Parathyroid adenoma (tissue), 2 donors: ENCODE measurements at regions not wholly inside any gene's neighbourhood (a gene's known extent, or its start where the extent isn't known, plus 50 kb on each side); places are given as distances from the start of the nearest gene placed in this dataset.

Experiments
- H2AFZ ChIP-seq: fragments of 300-600 bp; sonication (generic); one replicate; pipeline ENCODE4 v1.7.0; 2017; ENCODE audit warnings: antibody characterized with exemption, mild to moderate bottlenecking
- H3K27ac ChIP-seq: fragments of 300-600 bp; sonication (generic); one replicate; pipeline ENCODE4 v1.7.0; 2017
- H3K27me3 ChIP-seq: fragments of 300-600 bp; sonication (generic); one replicate; pipeline ENCODE4 v1.7.0; 2017; ENCODE audit warnings: low read length; ENCODE audit not compliant: control insufficient read depth, insufficient read depth
- H3K36me3 ChIP-seq: fragments of 300-600 bp; sonication (generic); one replicate; pipeline ENCODE4 v1.7.0; 2017; ENCODE audit warnings: low read length; ENCODE audit not compliant: control insufficient read depth, insufficient read depth
- H3K4me1 ChIP-seq: fragments of 300-600 bp; sonication (generic); one replicate; pipeline ENCODE4 v1.7.0; 2017; ENCODE audit warnings: control low read depth
- H3K4me2 ChIP-seq: fragments of 300-600 bp; sonication (generic); one replicate; pipeline ENCODE4 v1.7.0; 2017; ENCODE audit warnings: low read length
- H3K4me3 ChIP-seq: fragments of 300-600 bp; sonication (generic); one replicate; pipeline ENCODE4 v1.7.0; 2017; ENCODE audit warnings: low read depth, low read length
- H3K79me2 ChIP-seq: fragments of 300-600 bp; sonication (generic); one replicate; pipeline ENCODE4 v1.7.0; 2017; ENCODE audit warnings: control low read depth
- H3K9ac ChIP-seq: fragments of 300-600 bp; sonication (generic); one replicate; pipeline ENCODE4 v1.7.0; 2017; ENCODE audit warnings: mild to moderate bottlenecking
- H3K9me3 ChIP-seq: fragments of 300-600 bp; sonication (generic); one replicate; pipeline ENCODE4 v1.7.0; 2017; ENCODE audit warnings: low read length; ENCODE audit not compliant: control insufficient read depth
- TF ChIP-seq, protein P1 (sequence below): fragments of 300-600 bp; sonication (generic); IDR thresholded peaks from one replicate; pipeline ENCODE4 v1.7.0; 2017; ENCODE audit warnings: antibody characterized with exemption, mild to moderate bottlenecking
- donor health status: primary hyperparathyroidism.

DNA sequence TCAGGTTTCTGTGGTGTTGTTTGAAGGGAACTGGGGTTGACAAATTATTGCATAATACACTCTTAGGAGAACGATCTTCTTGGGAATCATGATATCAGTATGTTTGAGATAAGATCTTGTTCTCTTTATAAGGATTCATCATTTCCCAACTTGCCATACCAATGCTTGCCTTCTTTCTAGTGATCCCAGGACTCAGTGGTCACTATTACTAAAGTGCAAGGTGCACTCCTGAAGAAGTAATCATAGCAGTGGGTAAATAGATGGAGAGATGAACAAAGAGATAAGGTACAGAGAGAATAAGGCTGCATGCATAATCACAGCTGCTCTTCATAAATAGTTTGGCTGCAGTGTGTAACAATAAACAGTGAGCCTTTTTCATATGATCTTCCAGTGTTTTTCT is 404.0 kb downstream of the DOK5 start:
- Histone ChIP-seq H3K4me3 (no peak overlapping the region), H3K4me1 (no peaks in the 10 kb centered on the region), H2AFZ (no peak overlapping the region), H3K9me3 (no peaks in the 10 kb centered on the region), H3K9ac (no peak overlapping the region), H3K27me3 (no peaks in the 10 kb centered on the region), H3K36me3 (no peaks in the 10 kb centered on the region), H3K79me2 (no peaks in the 10 kb centered on the region), H3K4me2 (no peak overlapping the region), H3K27ac (no peak overlapping the region)
- TF ChIP-seq, protein P1, sequence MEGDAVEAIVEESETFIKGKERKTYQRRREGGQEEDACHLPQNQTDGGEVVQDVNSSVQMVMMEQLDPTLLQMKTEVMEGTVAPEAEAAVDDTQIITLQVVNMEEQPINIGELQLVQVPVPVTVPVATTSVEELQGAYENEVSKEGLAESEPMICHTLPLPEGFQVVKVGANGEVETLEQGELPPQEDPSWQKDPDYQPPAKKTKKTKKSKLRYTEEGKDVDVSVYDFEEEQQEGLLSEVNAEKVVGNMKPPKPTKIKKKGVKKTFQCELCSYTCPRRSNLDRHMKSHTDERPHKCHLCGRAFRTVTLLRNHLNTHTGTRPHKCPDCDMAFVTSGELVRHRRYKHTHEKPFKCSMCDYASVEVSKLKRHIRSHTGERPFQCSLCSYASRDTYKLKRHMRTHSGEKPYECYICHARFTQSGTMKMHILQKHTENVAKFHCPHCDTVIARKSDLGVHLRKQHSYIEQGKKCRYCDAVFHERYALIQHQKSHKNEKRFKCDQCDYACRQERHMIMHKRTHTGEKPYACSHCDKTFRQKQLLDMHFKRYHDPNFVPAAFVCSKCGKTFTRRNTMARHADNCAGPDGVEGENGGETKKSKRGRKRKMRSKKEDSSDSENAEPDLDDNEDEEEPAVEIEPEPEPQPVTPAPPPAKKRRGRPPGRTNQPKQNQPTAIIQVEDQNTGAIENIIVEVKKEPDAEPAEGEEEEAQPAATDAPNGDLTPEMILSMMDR: no peak

DNA sequence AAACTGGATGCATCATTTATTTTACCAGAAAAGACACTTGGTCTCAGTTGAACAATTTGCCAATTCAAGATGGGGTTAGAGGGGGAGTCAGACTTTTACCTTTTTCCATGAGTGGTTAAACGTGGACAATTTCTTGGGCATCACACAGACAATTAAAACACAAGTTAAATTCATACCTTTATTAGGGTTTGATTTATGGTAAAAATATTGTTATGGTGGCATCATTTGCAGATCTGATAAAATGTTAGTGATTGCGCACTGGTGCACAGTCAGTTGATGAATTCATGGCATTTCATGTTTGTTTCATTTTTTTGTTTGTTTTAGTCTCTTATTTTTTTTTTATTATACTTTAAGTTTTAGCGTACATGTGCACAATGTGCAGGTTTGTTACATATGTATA is 399.9 kb downstream of the DOK5 start:
- H3K9me3 ChIP-seq: no peaks in the 10 kb centered on the region
- H3K27me3 ChIP-seq: no peaks in the 10 kb centered on the region
- no peak overlapping the region for H2AFZ ChIP-seq
- no peaks in the 10 kb centered on the region for H3K36me3 ChIP-seq
- H3K27ac ChIP-seq: no peak overlapping the region
- TF ChIP-seq, protein P1: no peak
- no peaks in the 10 kb centered on the region for H3K79me2 ChIP-seq
- no peak overlapping the region for H3K4me2 ChIP-seq
- no peak overlapping the region for H3K4me3 ChIP-seq
- no peak overlapping the region for H3K9ac ChIP-seq
- no peaks in the 10 kb centered on the region for H3K4me1 ChIP-seq

DNA sequence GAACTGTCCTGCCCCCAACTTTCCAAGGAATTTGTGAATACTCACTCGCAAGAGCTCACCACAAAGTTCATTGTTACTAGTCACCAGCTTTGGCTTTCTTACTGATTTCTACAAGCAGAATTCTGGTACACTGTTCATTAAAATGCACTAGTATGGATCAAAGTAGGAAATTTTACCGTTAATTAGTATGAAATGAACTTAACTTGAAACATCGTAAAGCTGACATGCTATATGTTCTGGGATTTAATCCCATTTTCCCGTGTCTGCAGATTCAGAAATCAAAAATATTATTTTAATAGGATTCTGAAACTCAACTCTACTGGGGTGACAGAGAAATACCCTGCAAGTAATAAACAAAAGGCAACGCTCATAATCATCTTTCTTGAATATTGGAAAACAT is 399.3 kb downstream of the DOK5 start:
- Histone ChIP-seq H3K4me2 (no peak overlapping the region), H3K4me1 (no peaks in the 10 kb centered on the region), H3K27me3 (no peaks in the 10 kb centered on the region), H3K79me2 (no peaks in the 10 kb centered on the region), H2AFZ (no peak overlapping the region), H3K36me3 (no peaks in the 10 kb centered on the region), H3K9ac (no peak overlapping the region), H3K27ac (no peak overlapping the region), H3K9me3 (no peaks in the 10 kb centered on the region), H3K4me3 (no peak overlapping the region)
- TF ChIP-seq, protein P1: no peak

DNA sequence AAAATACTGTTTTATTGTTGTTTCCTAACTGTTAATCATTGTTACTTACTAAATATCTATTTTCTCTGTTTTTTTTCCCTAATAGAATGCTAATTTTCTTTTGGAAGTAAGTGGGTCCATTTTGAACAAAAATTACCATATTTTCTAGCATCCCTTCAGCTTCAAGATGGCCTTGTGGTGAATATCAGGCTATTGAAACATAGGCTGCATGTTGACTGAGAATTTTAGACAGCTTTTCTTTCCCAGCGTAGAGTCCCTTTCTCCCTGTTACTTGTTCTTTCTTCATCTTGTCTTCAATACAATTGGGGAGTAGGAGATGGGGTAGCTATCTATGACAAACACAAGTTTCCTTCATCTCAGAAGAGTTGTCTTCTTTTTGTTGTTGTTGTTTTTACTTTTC is 397.0 kb downstream of the DOK5 start:
- Histone ChIP-seq H3K4me1 (no peaks in the 10 kb centered on the region), H3K4me3 (no peak overlapping the region), H2AFZ (no peak overlapping the region), H3K27me3 (no peaks in the 10 kb centered on the region), H3K36me3 (no peaks in the 10 kb centered on the region), H3K9me3 (no peaks in the 10 kb centered on the region), H3K27ac (no peak overlapping the region), H3K79me2 (no peaks in the 10 kb centered on the region), H3K9ac (no peak overlapping the region), H3K4me2 (no peak overlapping the region)
- TF ChIP-seq, protein P1: no peak

GRCh38 chr20:54869765-54870164 is 394.4 kb downstream of the DOK5 start:
- Histone ChIP-seq H3K27ac (no peak overlapping the region), H3K36me3 (no peaks in the 10 kb centered on the region), H3K9me3 (no peaks in the 10 kb centered on the region), H2AFZ (no peak overlapping the region), H3K4me1 (no peaks in the 10 kb centered on the region), H3K4me2 (no peak overlapping the region), H3K9ac (no peak overlapping the region), H3K79me2 (no peaks in the 10 kb centered on the region), H3K4me3 (no peak overlapping the region), H3K27me3 (no peaks in the 10 kb centered on the region)
- TF ChIP-seq, protein P1: no peak
